GM13977 (cell line): ENCODE measurements at regions not wholly inside any gene's neighbourhood (a gene's known extent, or its start where the extent isn't known, plus 50 kb on each side); places are given as distances from the start of the nearest gene placed in this dataset.

ENCODE experiments used
- DNase-seq: peaks from one replicate; pipeline ENCODE4 v3.0.0; 2012; ENCODE audit warnings: low spot score
- CTCF ChIP-seq: IDR thresholded peaks from 2 replicates; pipeline ENCODE4 v1.5.1; 2012; ENCODE audit warnings: mild to moderate bottlenecking, control low read depth; ENCODE audit not compliant: insufficient read depth; ENCODE audit errors: extremely low read depth, missing control alignments
- in situ Hi-C: fragments of 300-500 bp; cut with MboI; formaldehyde crosslinking; loops from one replicate; pipeline ENCODE4 v1.12.0; 2022; ENCODE audit warnings: low sequenced_read_pairs, low pct_unique_long_range_greater_than_20kb, mixed read lengths, inconsistent platforms; ENCODE audit not compliant: unreplicated experiment

GRCh38 chr17:79330696-79331095 lies 256.1 kb downstream of the ENGASE start:
- in situ Hi-C loops: no loop called here
- DNase-seq: no peak
- TF ChIP-seq CTCF: no peak

- no peak for TF ChIP-seq CTCF
- in situ Hi-C loops: no loop called here
- no peak for DNase-seq
Measured at GRCh38 chr17:79330229-79330628, 255.6 kb downstream of the ENGASE start.

- DNase-seq: no peak
- in situ Hi-C loops: no loop called here
- no peak for TF ChIP-seq CTCF
Measured at GRCh38 chr17:79326814-79327213, 252.2 kb downstream of the ENGASE start.

- no peak for TF ChIP-seq CTCF
- DNase-seq: no peak
- in situ Hi-C loops: no loop called here
Measured at GRCh38 chr17:79325709-79326430, 251.2 kb downstream of the ENGASE start.

- in situ Hi-C loops: no loop called here
- no peak for DNase-seq
Measured at GRCh38 chr17:79324194-79324593, 249.6 kb downstream of the ENGASE start.

GRCh38 chr17:79323566-79323965 lies 248.9 kb downstream of the ENGASE start:
- no peak for TF ChIP-seq CTCF
- DNase-seq: no peak
- in situ Hi-C loops: no loop called here

More at GRCh38 chr17:79324194-79324593, 249.6 kb downstream of the ENGASE start:
- no peak for TF ChIP-seq CTCF
